Smooth muscle cell (in vitro differentiated cells): ENCODE measurements at regions not wholly inside any gene's neighbourhood (a gene's known extent, or its start where the extent isn't known, plus 50 kb on each side); places are given as distances from the start of the nearest gene placed in this dataset.

ENCODE experiments used
- DNase-seq: peaks from one replicate; lab custom pipeline; 2025; ENCODE audit not compliant: unreplicated experiment; lab: John Stamatoyannopoulos, UW
- H2AFZ ChIP-seq: fragments of 200-600 bp; sonication (generic); 2 replicates; pipeline ENCODE4 v1.6.0; 2016; ENCODE audit warnings: antibody characterized with exemption, low read depth, mild to moderate bottlenecking
- H3F3A ChIP-seq: fragments of 200-600 bp; sonication (generic); 2 replicates; pipeline ENCODE4 v1.6.0; 2017; ENCODE audit warnings: antibody characterized with exemption, low read depth
- H3K27ac ChIP-seq: fragments of 200-600 bp; sonication (generic); 2 replicates; pipeline ENCODE4 v1.5.1; 2016; ENCODE audit warnings: low read depth, mild to moderate bottlenecking
- H3K27me3 ChIP-seq: fragments of 200-600 bp; sonication (generic); 2 replicates; pipeline ENCODE4 v1.6.1; 2016; ENCODE audit warnings: low read depth, mild to moderate bottlenecking
- H3K36me3 ChIP-seq: fragments of 200-600 bp; sonication (generic); 2 replicates; pipeline ENCODE4 v1.5.1; 2016; ENCODE audit warnings: low read depth
- H3K4me1 ChIP-seq: fragments of 200-600 bp; sonication (generic); 2 replicates; pipeline ENCODE4 v1.5.1; 2016; ENCODE audit warnings: low read depth
- H3K4me2 ChIP-seq: fragments of 200-600 bp; sonication (generic); 2 replicates; pipeline ENCODE4 v1.6.0; 2016; ENCODE audit warnings: mild to moderate bottlenecking
- H3K4me3 ChIP-seq: fragments of 200-600 bp; sonication (generic); 2 replicates; pipeline ENCODE4 v1.5.1; 2016; ENCODE audit warnings: mild to moderate bottlenecking
- H3K79me2 ChIP-seq: fragments of 200-600 bp; sonication (generic); 2 replicates; pipeline ENCODE4 v1.6.0; 2016; ENCODE audit warnings: low read depth, mild to moderate bottlenecking
- H3K9ac ChIP-seq: fragments of 200-600 bp; sonication (generic); 2 replicates; pipeline ENCODE4 v1.6.0; 2016; ENCODE audit warnings: low read depth
- H3K9me3 ChIP-seq: fragments of 200-600 bp; sonication (generic); replicated peaks from 2 replicates; pipeline ENCODE4 v1.5.1; 2016; ENCODE audit warnings: low read depth
- H4K20me1 ChIP-seq: fragments of 200-600 bp; sonication (generic); 2 replicates; pipeline ENCODE4 v1.6.0; 2016; ENCODE audit warnings: low read depth
- WGBS: methylation state at CpG from one replicate; pipeline ENCODE4 v1.1.7; 2016; ENCODE audit warnings: low lambda C conversion rate; 5-methylcytosine and 5-hydroxymethylcytosine counted together
- TF ChIP-seq, protein P1 (sequence below): fragments of 200-600 bp; sonication (generic); IDR thresholded peaks from 2 replicates; pipeline ENCODE4 v1.5.1; 2017; ENCODE audit warnings: borderline replicate concordance, mild to moderate bottlenecking, antibody characterized with exemption; ENCODE audit not compliant: insufficient read depth, poor library complexity, severe bottlenecking

- peaks cover 3% of the 10 kb centered on the region for H3K9me3 ChIP-seq
- H2AFZ ChIP-seq: no peak overlapping the region
- H3K4me2 ChIP-seq: peak overlapping the region; percentile 60
These were observed 230.3 kb upstream of the TRIB2 start for GRCh38 chr2:12486205-12487118.

GRCh38 chr2:12487253-12488004 lies 229.3 kb upstream of the TRIB2 start:
- TF ChIP-seq, protein P1, sequence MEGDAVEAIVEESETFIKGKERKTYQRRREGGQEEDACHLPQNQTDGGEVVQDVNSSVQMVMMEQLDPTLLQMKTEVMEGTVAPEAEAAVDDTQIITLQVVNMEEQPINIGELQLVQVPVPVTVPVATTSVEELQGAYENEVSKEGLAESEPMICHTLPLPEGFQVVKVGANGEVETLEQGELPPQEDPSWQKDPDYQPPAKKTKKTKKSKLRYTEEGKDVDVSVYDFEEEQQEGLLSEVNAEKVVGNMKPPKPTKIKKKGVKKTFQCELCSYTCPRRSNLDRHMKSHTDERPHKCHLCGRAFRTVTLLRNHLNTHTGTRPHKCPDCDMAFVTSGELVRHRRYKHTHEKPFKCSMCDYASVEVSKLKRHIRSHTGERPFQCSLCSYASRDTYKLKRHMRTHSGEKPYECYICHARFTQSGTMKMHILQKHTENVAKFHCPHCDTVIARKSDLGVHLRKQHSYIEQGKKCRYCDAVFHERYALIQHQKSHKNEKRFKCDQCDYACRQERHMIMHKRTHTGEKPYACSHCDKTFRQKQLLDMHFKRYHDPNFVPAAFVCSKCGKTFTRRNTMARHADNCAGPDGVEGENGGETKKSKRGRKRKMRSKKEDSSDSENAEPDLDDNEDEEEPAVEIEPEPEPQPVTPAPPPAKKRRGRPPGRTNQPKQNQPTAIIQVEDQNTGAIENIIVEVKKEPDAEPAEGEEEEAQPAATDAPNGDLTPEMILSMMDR: no peak
- 96% methylated on average over 8 of the region's 8 CpGs for WGBS

More at GRCh38 chr2:12486205-12487118, 230.3 kb upstream of the TRIB2 start:
- H3K4me1 ChIP-seq: no peaks in the 10 kb centered on the region
- WGBS: 31% methylated on average over 9 of the region's 9 CpGs
- H3F3A ChIP-seq: no peaks in the 10 kb centered on the region
- no peaks in the 10 kb centered on the region for H4K20me1 ChIP-seq
- no peaks in the 10 kb centered on the region for H3K79me2 ChIP-seq
- TF ChIP-seq, protein P1: no peak
- H3K27me3 ChIP-seq: no peaks in the 10 kb centered on the region
- no peak overlapping the region for H3K27ac ChIP-seq
- H3K4me3 ChIP-seq: no peak overlapping the region
- no peak overlapping the region for H3K9ac ChIP-seq
- DNase-seq: no peak
- H3K36me3 ChIP-seq: no peaks in the 10 kb centered on the region

DNA sequence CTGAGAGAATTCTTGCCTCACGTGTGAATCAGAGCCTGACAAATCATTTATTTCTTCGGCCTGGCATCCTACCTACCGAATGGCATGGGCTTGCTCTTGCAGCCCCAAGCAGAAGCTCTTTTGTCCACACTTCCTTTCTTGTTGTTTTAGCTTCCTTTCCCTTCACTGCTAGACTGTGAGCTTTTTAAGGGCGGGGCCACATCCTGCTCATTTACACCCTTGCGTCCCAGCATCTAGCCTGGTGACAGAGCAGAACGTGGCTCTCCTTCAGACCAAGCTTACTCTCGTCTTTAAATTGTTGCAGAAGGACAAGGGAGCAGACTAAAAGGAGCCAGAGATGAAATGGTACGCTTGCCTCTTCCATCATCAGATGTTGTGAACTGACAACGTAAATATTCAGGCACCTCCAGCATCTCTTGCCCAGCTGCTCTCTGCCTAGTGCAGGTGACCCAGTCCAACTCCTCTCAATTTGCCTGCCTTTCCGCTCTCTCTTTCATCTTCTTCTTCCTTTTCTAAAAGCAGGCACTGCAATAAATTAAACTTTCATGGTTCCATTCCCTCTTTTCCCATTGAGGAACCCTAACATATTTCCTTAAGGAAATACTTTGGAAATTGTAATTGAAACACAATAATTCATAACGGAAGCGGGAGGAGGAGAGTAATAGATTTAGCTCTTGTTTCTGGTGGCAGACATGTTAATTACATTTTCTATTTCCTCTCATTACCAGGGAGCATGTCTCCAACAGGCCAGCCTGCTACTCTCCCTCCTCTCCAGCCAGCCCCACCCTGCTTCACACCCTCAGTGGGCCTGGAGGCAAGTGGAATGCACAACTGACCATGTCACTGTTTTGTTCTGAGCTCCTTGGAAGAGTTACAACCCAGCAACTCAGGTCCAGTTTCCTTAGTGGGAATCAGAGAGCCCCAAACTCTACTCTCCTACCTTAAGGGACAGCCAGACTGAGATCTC lies 228.1 kb upstream of the TRIB2 start:
- TF ChIP-seq, protein P1: no peak
- no peak overlapping the region for H3K4me2 ChIP-seq
- H3K79me2 ChIP-seq: no peaks in the 10 kb centered on the region
- no peak overlapping the region for H3K27ac ChIP-seq
- H3K36me3 ChIP-seq: no peaks in the 10 kb centered on the region
- H3K4me1 ChIP-seq: no peaks in the 10 kb centered on the region
- H3K9me3 ChIP-seq: peaks cover under 1% of the 10 kb centered on the region
- WGBS: 79% methylated on average over 12 of the region's 12 CpGs
- no peaks in the 10 kb centered on the region for H3F3A ChIP-seq
- H2AFZ ChIP-seq: no peak overlapping the region
- H3K9ac ChIP-seq: no peak overlapping the region
- no peak overlapping the region for H3K4me3 ChIP-seq
- no peaks in the 10 kb centered on the region for H4K20me1 ChIP-seq
- no peak for DNase-seq
- no peaks in the 10 kb centered on the region for H3K27me3 ChIP-seq

More at GRCh38 chr2:12487253-12488004, 229.3 kb upstream of the TRIB2 start:
- Histone ChIP-seq H3K9me3 (peaks cover 3% of the 10 kb centered on the region), H3K4me2 (no peak overlapping the region), H3K36me3 (no peaks in the 10 kb centered on the region), H3F3A (no peaks in the 10 kb centered on the region), H2AFZ (no peak overlapping the region), H3K27me3 (no peaks in the 10 kb centered on the region), H4K20me1 (no peaks in the 10 kb centered on the region), H3K9ac (no peak overlapping the region), H3K4me1 (no peaks in the 10 kb centered on the region), H3K79me2 (no peaks in the 10 kb centered on the region), H3K4me3 (no peak overlapping the region), H3K27ac (no peak overlapping the region)
- DNase-seq: no peak
